ENCODE measurements at regions not wholly inside any gene's neighbourhood (a gene's known extent, or its start where the extent isn't known, plus 50 kb on each side); places are given as distances from the start of the nearest gene placed in this dataset.

- TF ChIP-seq CTCF (IDR thresholded peaks at IDR 0.05) (no peak), POLR2A (IDR thresholded peaks at IDR 0.05) (no peak)
Observed at GRCh38 chr2:240384711-240385450, 50.6 kb upstream of the GPC1 start.
